GM12891 (cell line): ENCODE measurements at regions not wholly inside any gene's neighbourhood (a gene's known extent, or its start where the extent isn't known, plus 50 kb on each side); places are given as distances from the start of the nearest gene placed in this dataset.

Experiments used
- DNase-seq: peaks from one replicate; pipeline ENCODE4 v3.0.0; 2011; ENCODE audit warnings: low spot score; ENCODE audit not compliant: insufficient read length
- FAIRE-seq: peaks from 2 replicates; lab custom pipeline; 2011; peaks lifted over from hg19 to GRCh38; lab: Jason Lieb, UNC
- PAX5 ChIP-seq: IDR thresholded peaks from 2 replicates; pipeline ENCODE4 v1.6.1; 2011; ENCODE audit warnings: low read length, moderate library complexity, mild to moderate bottlenecking; ENCODE audit not compliant: insufficient read depth, severe bottlenecking
- POLR2A ChIP-seq: IDR thresholded peaks from 2 replicates; pipeline ENCODE4 v1.6.1; 2011; ENCODE audit warnings: low read depth, low read length, control low read depth
- POLR2AphosphoS5 ChIP-seq: IDR thresholded peaks from 2 replicates; pipeline ENCODE4 v1.6.1; 2011; ENCODE audit warnings: low read depth, low read length, control low read depth
- POU2F2 ChIP-seq: IDR thresholded peaks from 2 replicates; pipeline ENCODE4 v1.6.1; 2011; ENCODE audit warnings: low read depth, mild to moderate bottlenecking, control low read depth, low read length, moderate library complexity
- SPI1 ChIP-seq: IDR thresholded peaks from 2 replicates; pipeline ENCODE4 v1.6.1; 2011; ENCODE audit warnings: low read depth, low read length, control low read depth
- TAF1 ChIP-seq: IDR thresholded peaks from 2 replicates; pipeline ENCODE4 v1.6.1; 2011; ENCODE audit warnings: low read depth, low read length, control low read depth

DNA sequence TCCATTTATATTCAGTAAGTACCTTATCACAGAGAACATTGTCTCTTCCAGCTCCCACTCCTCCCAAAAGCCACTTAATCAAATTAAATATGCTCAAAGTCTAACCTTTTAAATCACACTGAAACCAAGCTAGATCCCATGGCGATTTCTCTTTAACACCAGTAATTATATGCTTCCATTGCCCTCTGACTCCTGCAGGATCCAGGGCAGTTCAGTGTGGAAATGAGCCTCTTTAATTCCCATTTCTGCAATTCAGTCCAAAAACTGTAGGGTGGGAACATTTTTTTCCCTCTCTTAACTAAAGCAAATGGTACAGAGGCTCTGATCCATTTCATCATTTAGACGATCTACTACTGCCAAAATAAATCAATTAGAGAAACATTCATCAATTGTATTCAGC lies 872.3 kb upstream of the PHF14 start:
- no peak for FAIRE-seq
- TF ChIP-seq TAF1 (no peak), POLR2AphosphoS5 (no peak), POLR2A (no peak), SPI1 (no peak), POU2F2 (no peak), PAX5 (no peak)
- no peak for DNase-seq

DNA sequence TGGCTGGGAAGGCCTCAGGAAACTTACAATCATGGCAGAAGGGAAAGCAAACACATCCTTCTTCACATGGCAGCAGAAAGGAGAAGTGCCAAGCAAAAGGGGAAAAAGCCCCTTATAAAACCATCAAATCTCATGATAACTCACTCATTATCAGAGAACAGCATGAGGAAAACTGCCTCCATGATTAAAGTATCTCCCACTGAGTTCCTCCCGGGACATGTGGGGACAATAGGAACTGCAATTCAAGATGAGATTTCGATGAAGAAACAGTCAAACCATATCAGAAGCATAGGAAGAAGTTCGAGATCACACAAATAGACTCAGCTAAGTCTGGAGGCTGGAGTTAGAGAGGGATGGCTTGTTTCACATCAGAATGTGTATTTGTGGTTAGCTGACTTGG lies 869.4 kb upstream of the PHF14 start:
- TF ChIP-seq SPI1 (no peak), POLR2A (no peak), TAF1 (no peak), PAX5 (no peak), POLR2AphosphoS5 (no peak), POU2F2 (no peak)
- DNase-seq (no peak), FAIRE-seq (no peak)

DNA sequence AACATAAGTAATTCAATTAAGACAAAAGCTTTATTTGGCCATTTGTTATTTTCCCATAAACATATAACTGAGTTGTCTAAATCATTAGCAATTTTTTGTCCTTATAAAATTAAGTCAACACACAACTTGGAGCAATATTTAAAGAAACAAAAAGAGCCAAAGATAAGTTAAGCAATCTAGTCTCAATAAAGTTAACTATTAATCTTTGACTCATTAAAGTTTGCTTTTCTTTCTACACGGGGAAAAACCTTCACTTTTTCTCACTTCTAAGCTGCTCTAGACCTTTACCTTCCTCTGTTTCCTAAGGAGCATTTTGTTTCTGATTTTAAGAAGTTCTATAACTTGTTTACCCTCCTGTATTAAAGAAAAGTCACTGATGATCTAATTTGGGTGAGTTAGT lies 867.1 kb upstream of the PHF14 start:
- TF ChIP-seq PAX5, result no peak
- no peak for TF ChIP-seq POU2F2
- TF ChIP-seq POLR2AphosphoS5, result no peak
- no peak for TF ChIP-seq POLR2A
- no peak for TF ChIP-seq TAF1
- no peak for TF ChIP-seq SPI1
- no peak for FAIRE-seq
- DNase-seq, result no peak

DNA sequence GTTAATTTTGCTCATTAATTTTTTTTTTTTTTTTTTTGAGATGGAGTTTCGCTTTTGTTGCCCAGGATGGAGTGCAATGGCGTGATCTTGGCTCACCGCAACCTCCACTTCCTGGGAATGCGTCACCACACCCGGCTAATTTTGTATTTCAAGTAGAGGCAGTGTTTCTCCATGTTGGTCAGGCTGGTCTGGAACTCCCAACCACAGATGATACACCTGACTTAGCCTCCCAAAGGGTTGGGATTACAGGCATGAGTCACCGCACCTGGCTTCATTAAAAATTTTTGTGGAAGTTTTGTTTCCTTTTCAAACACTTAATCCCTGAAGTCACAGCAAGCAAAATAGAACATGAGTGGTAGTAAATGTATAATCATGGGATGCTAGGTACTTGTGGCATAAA lies 857.2 kb upstream of the PHF14 start:
- DNase-seq (no peak), FAIRE-seq (no peak)
- TF ChIP-seq POLR2A (no peak), POU2F2 (no peak), TAF1 (no peak), POLR2AphosphoS5 (no peak), PAX5 (no peak), SPI1 (no peak)

DNA sequence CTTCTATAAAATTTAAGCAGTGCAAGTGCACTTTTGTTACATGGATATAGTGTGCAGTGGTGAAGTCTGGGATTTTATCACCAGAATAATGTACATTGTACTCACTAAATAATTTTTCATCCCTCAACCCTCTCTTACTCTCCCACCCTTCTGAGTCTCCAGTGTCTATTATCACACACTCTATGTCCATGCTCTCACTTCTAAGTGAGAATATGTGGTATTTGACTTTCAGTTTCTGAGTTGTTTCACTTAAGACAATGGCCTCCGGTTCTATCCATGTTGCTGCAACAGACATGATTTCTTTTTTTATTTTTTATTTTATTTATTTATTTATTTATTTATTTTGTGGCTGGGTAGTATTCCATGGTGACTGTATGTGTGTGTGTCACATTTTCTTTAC lies 855.9 kb upstream of the PHF14 start:
- FAIRE-seq, result no peak
- no peak for DNase-seq
- TF ChIP-seq POLR2A (no peak), POU2F2 (no peak), PAX5 (no peak), SPI1 (no peak), POLR2AphosphoS5 (no peak), TAF1 (no peak)

DNA sequence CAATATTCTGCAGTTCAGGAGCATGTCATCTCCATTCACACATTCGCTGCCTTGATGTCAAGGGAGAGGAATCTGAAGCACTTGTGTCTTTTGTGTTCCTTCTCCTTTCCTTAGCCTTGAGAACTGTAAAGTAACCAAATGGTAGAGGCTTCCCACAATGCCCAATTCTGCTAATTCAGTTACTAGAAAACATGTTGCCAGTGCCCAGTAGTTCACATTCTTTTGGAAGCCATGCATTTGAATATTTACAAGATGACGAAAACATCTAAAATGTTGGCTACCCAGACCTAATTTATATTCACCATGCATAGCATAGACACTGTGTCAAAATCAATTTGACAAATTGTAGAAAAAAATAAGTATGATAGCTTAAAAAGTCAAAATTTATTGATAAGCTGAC lies 852.7 kb upstream of the PHF14 start:
- no peak for TF ChIP-seq POLR2A
- no peak for TF ChIP-seq PAX5
- TF ChIP-seq SPI1, result no peak
- no peak for TF ChIP-seq POLR2AphosphoS5
- no peak for TF ChIP-seq POU2F2
- no peak for TF ChIP-seq TAF1
- FAIRE-seq, result no peak

DNA sequence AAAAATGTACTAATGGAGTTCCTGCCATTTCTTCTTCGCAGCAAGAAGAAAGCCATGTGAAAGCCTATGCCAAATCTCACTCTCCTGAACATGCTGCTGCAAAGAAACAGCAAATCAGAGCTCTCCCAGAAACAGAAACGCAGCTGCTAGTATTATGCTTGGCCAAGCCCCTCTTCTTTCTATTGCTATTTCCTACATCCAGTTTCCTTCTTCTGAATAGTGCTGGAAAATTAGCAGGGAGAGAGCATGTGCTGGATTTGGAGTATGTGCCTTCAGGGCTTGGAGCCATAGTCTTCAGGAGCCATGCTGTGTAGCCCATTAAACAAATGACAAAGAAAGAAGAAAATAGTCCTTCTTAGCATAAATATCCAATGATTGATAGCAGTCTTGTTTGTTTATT lies 852.0 kb upstream of the PHF14 start:
- FAIRE-seq, result no peak
- DNase-seq, result no peak
- TF ChIP-seq TAF1 (no peak), POU2F2 (no peak), PAX5 (no peak), SPI1 (no peak), POLR2AphosphoS5 (no peak), POLR2A (no peak)

More for the DNA sequence above, 852.7 kb upstream of the PHF14 start:
- DNase-seq, result no peak

DNA sequence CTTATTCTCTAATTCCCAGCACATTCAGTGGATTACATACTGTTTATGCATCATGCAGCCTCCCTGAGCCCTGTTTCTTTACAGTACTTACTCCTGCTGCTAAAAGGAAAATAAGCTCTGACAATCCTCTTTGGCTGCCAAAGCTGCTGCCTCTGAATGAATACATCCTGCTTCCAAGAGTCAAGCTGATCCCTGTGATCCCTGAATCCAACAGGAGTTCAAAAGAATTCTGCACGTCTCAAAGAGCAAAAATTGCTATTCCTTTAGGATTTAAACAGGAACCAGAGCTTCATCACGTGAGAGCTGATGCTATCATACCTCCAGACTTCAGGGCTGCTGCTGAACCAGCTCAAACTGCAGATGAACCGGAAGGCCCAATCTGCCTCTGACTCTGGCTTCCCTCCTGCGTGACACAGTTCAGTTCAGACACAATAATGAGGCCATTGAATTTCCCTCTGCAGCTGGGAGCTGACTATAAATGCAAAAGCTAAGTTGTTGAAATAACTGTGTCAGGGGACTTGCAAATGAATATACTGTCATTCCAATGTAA lies 851.0 kb upstream of the PHF14 start:
- FAIRE-seq, result no peak
- no peak for DNase-seq
- no peak for TF ChIP-seq PAX5
- TF ChIP-seq SPI1, result no peak
- no peak for TF ChIP-seq TAF1
- TF ChIP-seq POU2F2, result no peak
- TF ChIP-seq POLR2AphosphoS5, result no peak
- TF ChIP-seq POLR2A, result no peak

DNA sequence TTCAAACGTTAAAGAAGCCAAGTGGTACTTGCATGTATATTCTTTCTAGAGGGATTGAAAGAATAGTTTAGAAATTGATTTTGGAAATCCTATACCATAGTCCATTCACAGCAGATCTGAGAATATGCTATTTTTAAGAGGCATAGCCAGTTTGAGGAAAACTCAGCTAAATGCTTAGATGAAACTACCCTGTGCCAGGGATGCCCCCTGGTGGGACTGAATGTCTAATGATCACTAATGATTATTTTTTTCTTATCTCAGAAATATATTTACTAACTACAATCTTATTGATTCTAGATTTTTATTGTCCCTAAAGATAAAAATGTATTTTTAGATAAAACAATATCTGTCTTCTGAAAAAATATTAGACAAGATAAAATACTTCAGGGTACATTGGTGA lies 844.9 kb upstream of the PHF14 start:
- no peak for FAIRE-seq
- no peak for DNase-seq
- no peak for TF ChIP-seq POLR2A

DNA sequence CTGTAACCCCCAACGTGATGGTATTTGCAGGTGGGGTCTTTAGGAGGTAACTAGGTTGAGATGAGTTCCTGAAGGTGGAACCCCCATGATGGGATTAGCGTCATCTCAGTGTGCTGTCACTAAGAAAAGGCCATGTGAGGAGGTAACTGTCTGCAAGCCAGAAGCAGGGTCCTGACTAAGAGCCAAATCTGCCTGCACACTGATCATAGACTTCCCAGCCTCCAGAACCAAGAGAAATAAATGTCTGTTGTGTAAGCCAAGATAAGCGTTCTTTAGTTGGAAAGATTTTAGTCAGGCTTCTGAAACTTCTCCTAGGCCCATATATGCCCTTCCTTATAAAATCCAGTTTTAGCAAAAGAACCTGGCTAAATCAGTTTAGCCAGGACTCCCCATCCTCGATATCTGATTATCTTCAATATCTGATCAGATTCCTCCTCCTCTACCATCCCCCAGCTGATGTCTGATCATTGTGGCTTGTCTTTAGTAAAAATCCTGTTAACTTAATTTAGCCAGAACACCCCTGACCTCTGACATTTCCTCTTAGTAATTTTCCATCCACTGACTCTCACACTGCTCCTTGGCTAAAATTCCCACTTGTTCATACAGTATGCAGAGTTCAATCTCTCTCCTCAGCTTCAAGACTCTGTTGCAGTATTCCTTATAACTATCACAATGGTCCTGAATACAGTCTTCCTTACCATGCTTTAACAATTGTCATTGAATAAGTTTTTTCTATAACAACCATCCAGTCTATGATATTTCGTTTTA lies 835.4 kb upstream of the PHF14 start:
- FAIRE-seq (no peak), DNase-seq (no peak)
- TF ChIP-seq POU2F2 (no peak), PAX5 (no peak), TAF1 (no peak), POLR2AphosphoS5 (no peak), POLR2A (no peak), SPI1 (no peak)
